PC-9 (cell line): ENCODE measurements at regions not wholly inside any gene's neighbourhood (a gene's known extent, or its start where the extent isn't known, plus 50 kb on each side); places are given as distances from the start of the nearest gene placed in this dataset.

Source experiments
- BruUV-seq: library from RNA; stranded (reverse); fragments of 400-500 nt; replicated peaks from 2 replicates; lab custom pipeline; 2021; lab: Mats Ljungman, UMichigan
- CTCF ChIA-PET: fragments of 300-600 bp; sonication (Branson Sonifier 250); formaldehyde crosslinking; loops from one replicate; lab custom pipeline; 2022; ENCODE audit warnings: antibody characterized with exemption; lab: Charles Lee
- POLR2A ChIA-PET: fragments of 300-600 bp; sonication (Branson Sonifier 250); formaldehyde crosslinking; loops from one replicate; lab custom pipeline; 2022; ENCODE audit warnings: antibody characterized with exemption; ENCODE audit not compliant: unreplicated experiment; lab: Charles Lee
- DNase-seq, 2 experiments: peaks; one replicate each; pipeline versions ENCODE4 v3.0.0 to v3.0.0-alpha.2; 2015 to 2022; ENCODE audit warnings: mixed read lengths in 1 of 2
- H2AFZ ChIP-seq: fragments of 200-600 bp; sonication (generic); 2 replicates; pipeline ENCODE4 v1.8.1; 2017; ENCODE audit warnings: antibody characterized with exemption
- H3F3A ChIP-seq: fragments of 200-600 bp; sonication (generic); 2 replicates; pipeline ENCODE4 v1.8.1; 2017; ENCODE audit warnings: antibody characterized with exemption, mild to moderate bottlenecking, low read depth; ENCODE audit not compliant: insufficient read depth
- H3K27ac ChIP-seq: fragments of 200-600 bp; sonication (generic); 2 replicates; pipeline ENCODE4 v1.6.1; 2016; ENCODE audit warnings: mixed run types
- H3K27me3 ChIP-seq: fragments of 200-600 bp; sonication (generic); 2 replicates; pipeline ENCODE4 v1.6.1; 2016; ENCODE audit warnings: low read depth, mixed run types; ENCODE audit not compliant: insufficient read depth
- H3K36me3 ChIP-seq: fragments of 200-600 bp; sonication (generic); 2 replicates; pipeline ENCODE4 v1.6.1; 2016; ENCODE audit warnings: low read depth, mixed run types
- H3K4me1 ChIP-seq: fragments of 200-600 bp; sonication (generic); replicated peaks from 2 replicates; pipeline ENCODE4 v1.6.1; 2016; ENCODE audit warnings: mixed run types; ENCODE audit not compliant: insufficient read depth
- H3K4me2 ChIP-seq: fragments of 200-600 bp; sonication (generic); 2 replicates; pipeline ENCODE4 v1.6.1; 2017; ENCODE audit warnings: mixed run types
- H3K4me3 ChIP-seq: fragments of 200-600 bp; sonication (generic); 2 replicates; pipeline ENCODE4 v1.6.1; 2016; ENCODE audit warnings: mixed run types
- H3K79me2 ChIP-seq: fragments of 200-600 bp; sonication (generic); 2 replicates; pipeline ENCODE4 v1.6.1; 2017; ENCODE audit warnings: low read depth, mixed run types
- H3K9me2 ChIP-seq: fragments of 200-600 bp; sonication (generic); 2 replicates; pipeline ENCODE4 v1.8.1; 2017; ENCODE audit warnings: mild to moderate bottlenecking; ENCODE audit not compliant: insufficient read depth
- H3K9me3 ChIP-seq: fragments of 200-600 bp; sonication (generic); 2 replicates; pipeline ENCODE4 v1.8.1; 2016; ENCODE audit warnings: low read depth; ENCODE audit not compliant: insufficient read depth
- H4K20me1 ChIP-seq: fragments of 200-600 bp; sonication (generic); 2 replicates; pipeline ENCODE4 v1.8.1; 2017; ENCODE audit not compliant: insufficient read depth
- CTCF ChIP-seq: fragments of 200-600 bp; sonication (generic); conservative IDR thresholded peaks from 2 replicates; pipeline ENCODE4 v1.6.1; 2017; ENCODE audit warnings: mixed run types, antibody characterized with exemption, mild to moderate bottlenecking, moderate library complexity
- EZH2 ChIP-seq: fragments of 200-600 bp; sonication (generic); IDR thresholded peaks from 2 replicates; pipeline ENCODE4 v1.8.0; 2017; ENCODE audit warnings: antibody characterized with exemption, low read depth
- intact Hi-C: fragments of 100-400 bp; cut with micrococcal nuclease; formaldehyde crosslinking; loops from one replicate; pipeline ENCODE4 v1.10.0; 2022; ENCODE audit not compliant: unreplicated experiment

- no peaks in the 10 kb centered on the region for H3K36me3 ChIP-seq
- H3K9me3 ChIP-seq: no peaks in the 10 kb centered on the region
- H3K4me1 ChIP-seq: no peaks in the 10 kb centered on the region
- no peaks in the 10 kb centered on the region for H3F3A ChIP-seq
- peaks cover 17% of the 10 kb centered on the region for H3K27me3 ChIP-seq
- ChIA-PET CTCF (no interaction called here), POLR2A (no interaction called here)
- H4K20me1 ChIP-seq: no peaks in the 10 kb centered on the region
- BruUV-seq: no TSS peak
- H2AFZ ChIP-seq: no peak overlapping the region
- intact Hi-C loops: no loop called here
- H3K27ac ChIP-seq: no peak overlapping the region
- H3K4me2 ChIP-seq: no peak overlapping the region
- TF ChIP-seq EZH2 (no peak), CTCF (no peak)
- H3K4me3 ChIP-seq: no peak overlapping the region
- DNase-seq: no peak
- H3K9me2 ChIP-seq: no peaks in the 10 kb centered on the region
- no peaks in the 10 kb centered on the region for H3K79me2 ChIP-seq
These were observed 195.1 kb upstream of the LINGO1 start for GRCh38 chr15:77827860-77828259.

- H3K4me1 ChIP-seq: no peaks in the 10 kb centered on the region
- H3K4me3 ChIP-seq: no peak overlapping the region
- H2AFZ ChIP-seq: no peak overlapping the region
- H3K9me2 ChIP-seq: no peaks in the 10 kb centered on the region
- H3K9me3 ChIP-seq: no peaks in the 10 kb centered on the region
- BruUV-seq: no TSS peak
- TF ChIP-seq EZH2 (no peak), CTCF (no peak)
- no peak overlapping the region for H3K27ac ChIP-seq
- 0 out of 2 replicates have a peak, but pooled peaks cover 3% of the 10 kb centered on the region for H4K20me1 ChIP-seq
- CTCF ChIA-PET: interaction anchor here (0.7 kb wide), 1 partner anchor 185 kb away, joined by 3 read pairs; no protein-coding TSS in a partner anchor
- H3K79me2 ChIP-seq: no peaks in the 10 kb centered on the region
- no peak overlapping the region for H3K4me2 ChIP-seq
- H3K27me3 ChIP-seq: peaks cover 33% of the 10 kb centered on the region
- intact Hi-C loops: no loop called here
- POLR2A ChIA-PET: no interaction called here
- DNase-seq: no peak
- H3K36me3 ChIP-seq: no peaks in the 10 kb centered on the region
- no peaks in the 10 kb centered on the region for H3F3A ChIP-seq
These were observed 193.4 kb upstream of the LINGO1 start for GRCh38 chr15:77826006-77826695.

- intact Hi-C loops: no loop called here
- H2AFZ ChIP-seq: no peak overlapping the region
- H3K27me3 ChIP-seq: peaks cover 39% of the 10 kb centered on the region
- H3K9me2 ChIP-seq: no peaks in the 10 kb centered on the region
- no peak for DNase-seq
- no peaks in the 10 kb centered on the region for H3K4me1 ChIP-seq
- POLR2A ChIA-PET: no interaction called here
- no peak overlapping the region for H3K4me2 ChIP-seq
- H3K27ac ChIP-seq: no peak overlapping the region
- H3K36me3 ChIP-seq: no peaks in the 10 kb centered on the region
- 0 out of 2 replicates have a peak, but pooled peaks cover 3% of the 10 kb centered on the region for H4K20me1 ChIP-seq
- CTCF ChIA-PET: no interaction called here
- no peaks in the 10 kb centered on the region for H3K9me3 ChIP-seq
- H3K4me3 ChIP-seq: no peak overlapping the region
- no TSS peak for BruUV-seq
- H3K79me2 ChIP-seq: no peaks in the 10 kb centered on the region
- no peak for TF ChIP-seq CTCF
- no peak for TF ChIP-seq EZH2
- H3F3A ChIP-seq: no peaks in the 10 kb centered on the region
These were observed 192.8 kb upstream of the LINGO1 start for GRCh38 chr15:77825546-77825945.
